ENCODE measurements at regions not wholly inside any gene's neighbourhood (a gene's known extent, or its start where the extent isn't known, plus 50 kb on each side); places are given as distances from the start of the nearest gene placed in this dataset.
A peak's percentile ranks its signal among the peaks of the same experiment; 100 is the strongest.
"Not testable (repeated sequence)": the region's sequence is repeated elsewhere in the genome, so short reads cannot be mapped to it uniquely, and the experiment has no call there.

- DNase-seq (ENCODE audit: low spot score) = no peak
- Histone ChIP-seq H3K9me3 (no peaks in the 10 kb centered on the region), H3K4me1 (no peaks in the 10 kb centered on the region), H3K4me3 (no peak overlapping the region), H3K27ac (no peak overlapping the region), H3K36me3 (no peaks in the 10 kb centered on the region), H3K27me3 (no peaks in the 10 kb centered on the region)
- TF ChIP-seq CTCF (IDR thresholded peaks at IDR 0.05) = no peak
Measured at GRCh38 chr1:67610450-67610849, 74.6 kb upstream of the GADD45A start.

GRCh38 chr1:67611846-67612245, 73.2 kb upstream of the GADD45A start:
- Histone ChIP-seq H3K36me3 (no peaks in the 10 kb centered on the region), H3K27ac (no peak overlapping the region), H3K9me3 (no peaks in the 10 kb centered on the region), H3K4me3 (no peak overlapping the region), H3K27me3 (no peaks in the 10 kb centered on the region), H3K4me1 (no peaks in the 10 kb centered on the region)
- no peak for TF ChIP-seq CTCF (IDR thresholded peaks at IDR 0.05)
- DNase-seq (ENCODE audit: low spot score) = no peak

GRCh38 chr1:67612788-67613241, 72.2 kb upstream of the GADD45A start:
- no peak for DNase-seq (ENCODE audit: low spot score)
- Histone ChIP-seq H3K27me3 (no peaks in the 10 kb centered on the region), H3K4me3 (no peak overlapping the region), H3K4me1 (no peaks in the 10 kb centered on the region), H3K9me3 (no peaks in the 10 kb centered on the region), H3K27ac (peak overlapping the region; percentile 17 to 19), H3K36me3 (no peaks in the 10 kb centered on the region)
- no peak for TF ChIP-seq CTCF (IDR thresholded peaks at IDR 0.05)

GRCh38 chr1:67613479-67613878, 71.5 kb upstream of the GADD45A start:
- H3K27me3 ChIP-seq; H3K9me3 ChIP-seq; H3K4me1 ChIP-seq; H3K4me3 ChIP-seq; H3K36me3 ChIP-seq; DNase-seq (ENCODE audit: low spot score): not testable (repeated sequence)
- peak overlapping the region; percentile 17 to 19 for H3K27ac ChIP-seq

GRCh38 chr1:67614511-67614934, 70.5 kb upstream of the GADD45A start:
- Histone ChIP-seq H3K4me1 (no peaks in the 10 kb centered on the region), H3K27me3 (no peaks in the 10 kb centered on the region), H3K27ac (peak overlapping the region in 1 of 2 donors; percentile 35), H3K9me3 (no peaks in the 10 kb centered on the region), H3K4me3 (no peak overlapping the region), H3K36me3 (no peaks in the 10 kb centered on the region)
- no peak for DNase-seq (ENCODE audit: low spot score)
- no peak for TF ChIP-seq CTCF (IDR thresholded peaks at IDR 0.05)

- Histone ChIP-seq H3K36me3 (no peaks in the 10 kb centered on the region), H3K4me3 (no peak overlapping the region), H3K27me3 (no peaks in the 10 kb centered on the region), H3K4me1 (no peaks in the 10 kb centered on the region), H3K27ac (no peak overlapping the region), H3K9me3 (no peaks in the 10 kb centered on the region)
- no peak for TF ChIP-seq CTCF (IDR thresholded peaks at IDR 0.05)
- DNase-seq (ENCODE audit: low spot score) = no peak
Measured at GRCh38 chr1:67615886-67616285, 69.1 kb upstream of the GADD45A start.

All from right atrium auricular region (tissue), 2 donors.